GM12892 (cell line): ENCODE measurements at regions not wholly inside any gene's neighbourhood (a gene's known extent, or its start where the extent isn't known, plus 50 kb on each side); places are given as distances from the start of the nearest gene placed in this dataset.

Experiments used
- POLR2A ChIP-seq: IDR thresholded peaks from 2 replicates; pipeline ENCODE4 v1.6.1; 2011; ENCODE audit warnings: low read depth, low read length, control low read depth
- POLR2AphosphoS5 ChIP-seq: IDR thresholded peaks from 2 replicates; pipeline ENCODE4 v1.6.1; 2011; ENCODE audit warnings: low read depth, low read length, control low read depth
- TAF1 ChIP-seq: IDR thresholded peaks from 2 replicates; pipeline ENCODE4 v1.6.1; 2011; ENCODE audit warnings: low read depth, mild to moderate bottlenecking, control low read depth, low read length, borderline replicate concordance

DNA sequence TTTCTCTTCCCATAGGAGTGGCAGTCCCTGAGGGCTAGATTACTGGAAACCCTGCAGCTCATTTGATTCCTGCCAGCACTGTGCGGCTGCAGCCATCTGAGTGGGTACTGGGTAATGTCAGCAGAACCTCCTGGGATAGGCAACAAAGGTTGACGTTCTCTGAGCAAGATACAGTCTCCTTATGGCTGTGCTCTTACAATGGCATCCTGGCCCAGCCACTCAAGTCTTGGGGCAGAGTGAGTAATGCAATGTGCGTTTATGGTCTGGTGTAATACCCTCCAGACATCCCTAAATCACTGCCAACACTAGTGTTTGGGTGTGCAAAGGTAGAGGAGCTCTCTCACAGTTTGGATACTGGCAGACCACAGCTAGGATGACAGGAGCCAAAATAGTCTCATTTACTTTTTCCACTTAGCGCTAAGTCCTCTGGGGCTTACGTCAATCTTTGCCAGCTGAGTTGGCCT is 775.8 kb downstream of the ZNF385D start:
- TF ChIP-seq POLR2A, result no peak
- TF ChIP-seq TAF1, result no peak
- no peak for TF ChIP-seq POLR2AphosphoS5
